Uterus (tissue), 2 donors: ENCODE measurements at regions not wholly inside any gene's neighbourhood (a gene's known extent, or its start where the extent isn't known, plus 50 kb on each side); places are given as distances from the start of the nearest gene placed in this dataset.

Experiments used
- CTCF ChIP-seq, 4 experiments: fragments of 200-600 bp in 2 of 4; fragments of 450-650 bp in 2 of 4; sonication (generic) in 2 of 4; IDR thresholded peaks; one replicate each; pipeline ENCODE4 v1.5.1; 2016 to 2019; ENCODE audit warnings: antibody characterized with exemption in 4 of 4, mild to moderate bottlenecking in 2 of 4, moderate library complexity in 1 of 4
- POLR2A ChIP-seq, 2 donors: fragments of 450-650 bp; IDR thresholded peaks; one replicate each; pipeline ENCODE4 v1.6.1; 2016; ENCODE audit warnings: antibody characterized with exemption in 2 of 2, mild to moderate bottlenecking in 1 of 2, moderate library complexity in 1 of 2

DNA sequence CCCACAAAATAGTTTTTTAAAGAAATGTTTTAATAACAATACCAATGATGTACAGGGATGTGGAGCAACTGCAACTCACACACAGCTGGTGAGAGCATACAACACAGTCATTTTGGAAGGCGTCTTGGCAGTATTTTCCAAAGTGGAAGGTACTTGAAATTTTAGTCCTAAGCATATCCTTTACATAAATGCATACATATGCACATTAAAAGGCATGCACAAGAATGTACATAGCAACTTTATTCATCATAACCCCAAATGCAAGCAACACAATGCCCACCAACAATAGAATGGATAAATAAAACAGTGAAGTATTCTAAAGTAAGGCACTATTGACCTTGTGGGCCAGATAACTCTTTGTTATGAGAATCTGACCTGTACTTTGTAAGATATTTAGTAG lies 310.1 kb upstream of the ADGRL2 start:
- TF ChIP-seq CTCF (IDR thresholded peaks at IDR 0.05) (no peak), POLR2A (IDR thresholded peaks at IDR 0.05) (no peak)
